GM21529 (cell line): ENCODE measurements at regions not wholly inside any gene's neighbourhood (a gene's known extent, or its start where the extent isn't known, plus 50 kb on each side); places are given as distances from the start of the nearest gene placed in this dataset.
"Not testable (repeated sequence)": the region's sequence is repeated elsewhere in the genome, so short reads cannot be mapped to it uniquely, and the experiment has no call there.

Experiments used
- ATAC-seq: cut with Tn5 transposase; IDR thresholded peaks from one replicate; pipeline ENCODE4 v1.9.1; 2021; ENCODE audit not compliant: unreplicated experiment

GRCh38 chr2:194870974-194871535 lies 786.0 kb upstream of the SLC39A10 start:
- ATAC-seq = no peak

GRCh38 chr2:194867328-194867727 lies 789.7 kb upstream of the SLC39A10 start:
- peak; percentile 79 for ATAC-seq

- ATAC-seq = no peak
Measured at GRCh38 chr2:194854941-194855340, 802.1 kb upstream of the SLC39A10 start.

- ATAC-seq = no peak
Measured at GRCh38 chr2:194842871-194843270, 814.2 kb upstream of the SLC39A10 start.

- ATAC-seq = not testable (repeated sequence)
Measured at GRCh38 chr2:194834371-194834770, 822.7 kb upstream of the SLC39A10 start.

- ATAC-seq = no peak
Measured at GRCh38 chr2:194826241-194826640, 830.8 kb upstream of the SLC39A10 start.

GRCh38 chr2:194824450-194824849 lies 832.6 kb upstream of the SLC39A10 start:
- ATAC-seq = no peak

GRCh38 chr2:194822657-194823056 lies 834.4 kb upstream of the SLC39A10 start:
- no peak for ATAC-seq

- ATAC-seq = no peak
Measured at GRCh38 chr2:194822097-194822496, 834.9 kb upstream of the SLC39A10 start.

- no peak for ATAC-seq
Measured at GRCh38 chr2:194819367-194819766, 837.7 kb upstream of the SLC39A10 start.

- ATAC-seq = no peak
Measured at GRCh38 chr2:194815475-194815874, 841.6 kb upstream of the SLC39A10 start.

GRCh38 chr2:194802589-194802988 lies 854.4 kb upstream of the SLC39A10 start:
- ATAC-seq = no peak

GRCh38 chr2:194787071-194787470 lies 870.0 kb upstream of the SLC39A10 start:
- ATAC-seq = not testable (repeated sequence)

- ATAC-seq = not testable (repeated sequence)
Measured at GRCh38 chr2:194771394-194771793, 885.6 kb upstream of the SLC39A10 start.

- ATAC-seq = no peak
Measured at GRCh38 chr2:194769030-194769429, 888.0 kb upstream of the SLC39A10 start.

- no peak for ATAC-seq
Measured at GRCh38 chr2:194765723-194766122, 891.3 kb upstream of the SLC39A10 start.

- ATAC-seq = no peak
Measured at GRCh38 chr2:194750926-194751325, 906.1 kb upstream of the SLC39A10 start.

GRCh38 chr2:194745557-194746146 lies 911.4 kb upstream of the SLC39A10 start:
- ATAC-seq = no peak

GRCh38 chr2:194742706-194743105 lies 914.3 kb upstream of the SLC39A10 start:
- no peak for ATAC-seq

GRCh38 chr2:194739217-194739616 lies 917.8 kb upstream of the SLC39A10 start:
- ATAC-seq = no peak

GRCh38 chr2:194735837-194736542 lies 921.0 kb upstream of the SLC39A10 start:
- no peak for ATAC-seq

GRCh38 chr2:194730266-194730665 lies 926.8 kb upstream of the SLC39A10 start:
- ATAC-seq = no peak
